RCC 7860 (cell line): ENCODE measurements at regions not wholly inside any gene's neighbourhood (a gene's known extent, or its start where the extent isn't known, plus 50 kb on each side); places are given as distances from the start of the nearest gene placed in this dataset.

Source experiments
- DNase-seq: peaks from one replicate; pipeline ENCODE4 v3.0.0-alpha.2; 2015; ENCODE audit warnings: low spot score
- FAIRE-seq: peaks from 2 replicates; lab custom pipeline; 2012; peaks lifted over from hg19 to GRCh38; lab: Jason Lieb, UNC

- peak; percentile 62 for DNase-seq
- peak; percentile 79 for FAIRE-seq
Observed at GRCh38 chr2:234680688-234681619, 184.1 kb upstream of the ARL4C start.

- FAIRE-seq (peak; percentile 99), DNase-seq (peak; percentile 95)
Observed at GRCh38 chr2:234679741-234680687, 183.1 kb upstream of the ARL4C start.

- FAIRE-seq: no peak
- no peak for DNase-seq
Observed at GRCh38 chr2:234679301-234679740, 182.4 kb upstream of the ARL4C start.

GRCh38 chr2:234678711-234679110 lies 181.8 kb upstream of the ARL4C start:
- FAIRE-seq (peak; percentile 67), DNase-seq (peak; percentile 62)

- peak; percentile 52 for FAIRE-seq
Observed at GRCh38 chr2:234677758-234678538, 181.1 kb upstream of the ARL4C start.

GRCh38 chr2:234676783-234677450 lies 180.0 kb upstream of the ARL4C start:
- no peak for DNase-seq

More at GRCh38 chr2:234677758-234678538, 181.1 kb upstream of the ARL4C start:
- DNase-seq: peak; percentile 65

GRCh38 chr2:234676109-234676782 lies 179.4 kb upstream of the ARL4C start:
- no peak for FAIRE-seq
- DNase-seq: no peak

More at GRCh38 chr2:234676783-234677450, 180.0 kb upstream of the ARL4C start:
- FAIRE-seq: no peak

- no peak for FAIRE-seq
Observed at GRCh38 chr2:234674781-234675201, 177.9 kb upstream of the ARL4C start.

GRCh38 chr2:234673961-234674759 lies 177.3 kb upstream of the ARL4C start:
- DNase-seq (no peak), FAIRE-seq (no peak)

More at GRCh38 chr2:234674781-234675201, 177.9 kb upstream of the ARL4C start:
- DNase-seq: peak; percentile 43

GRCh38 chr2:234673501-234673900 lies 176.6 kb upstream of the ARL4C start:
- no peak for DNase-seq
- no peak for FAIRE-seq

GRCh38 chr2:234672498-234673150 lies 175.7 kb upstream of the ARL4C start:
- no peak for DNase-seq
- no peak for FAIRE-seq

GRCh38 chr2:234671716-234672115 lies 174.8 kb upstream of the ARL4C start:
- FAIRE-seq (no peak), DNase-seq (no peak)

- DNase-seq (no peak), FAIRE-seq (no peak)
Observed at GRCh38 chr2:234671231-234671630, 174.3 kb upstream of the ARL4C start.

GRCh38 chr2:234670806-234671205 lies 173.9 kb upstream of the ARL4C start:
- DNase-seq (no peak), FAIRE-seq (no peak)

GRCh38 chr2:234670052-234670451 lies 173.2 kb upstream of the ARL4C start:
- peak; percentile 89 for FAIRE-seq
- peak; percentile 90 for DNase-seq

GRCh38 chr2:234669621-234670020 lies 172.7 kb upstream of the ARL4C start:
- no peak for DNase-seq
- no peak for FAIRE-seq

GRCh38 chr2:234669001-234669400 lies 172.1 kb upstream of the ARL4C start:
- DNase-seq: no peak
- no peak for FAIRE-seq

GRCh38 chr2:234666911-234667310 lies 170.0 kb upstream of the ARL4C start:
- DNase-seq: no peak
- FAIRE-seq: no peak
